T1000 (cell line): ENCODE measurements at regions not wholly inside any gene's neighbourhood (a gene's known extent, or its start where the extent isn't known, plus 50 kb on each side); places are given as distances from the start of the nearest gene placed in this dataset.
"Not testable (repeated sequence)": the region's sequence is repeated elsewhere in the genome, so short reads cannot be mapped to it uniquely, and the experiment has no call there.

ENCODE experiments used
- DNase-seq: peaks from one replicate; lab custom pipeline; 2025; ENCODE audit warnings: mixed read lengths; lab: John Stamatoyannopoulos, UW

- DNase-seq, result no peak
Observed at GRCh38 chr4:130008461-130008860, 912.5 kb downstream of the C4orf33 start.

DNA sequence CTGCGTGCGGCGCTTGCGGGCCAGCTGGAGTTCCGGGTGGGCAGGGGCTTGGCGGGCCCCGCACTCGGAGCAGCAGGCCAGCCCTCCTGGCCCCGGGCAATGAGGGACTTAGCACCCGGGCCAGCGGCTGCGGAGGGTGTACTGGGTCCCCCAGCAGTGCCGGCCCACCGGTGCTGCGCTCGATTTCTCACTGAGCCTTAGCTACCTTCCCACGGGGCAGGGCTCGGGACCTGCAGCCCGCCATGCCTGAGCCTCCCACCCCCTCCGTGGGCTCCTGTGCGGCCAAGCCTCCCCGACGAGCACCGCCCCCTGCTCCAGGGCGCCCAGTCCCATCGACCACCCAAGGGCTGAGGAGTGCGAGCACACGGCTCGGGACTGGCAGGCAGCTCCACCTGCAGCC is 916.9 kb downstream of the C4orf33 start:
- not testable (repeated sequence) for DNase-seq

DNA sequence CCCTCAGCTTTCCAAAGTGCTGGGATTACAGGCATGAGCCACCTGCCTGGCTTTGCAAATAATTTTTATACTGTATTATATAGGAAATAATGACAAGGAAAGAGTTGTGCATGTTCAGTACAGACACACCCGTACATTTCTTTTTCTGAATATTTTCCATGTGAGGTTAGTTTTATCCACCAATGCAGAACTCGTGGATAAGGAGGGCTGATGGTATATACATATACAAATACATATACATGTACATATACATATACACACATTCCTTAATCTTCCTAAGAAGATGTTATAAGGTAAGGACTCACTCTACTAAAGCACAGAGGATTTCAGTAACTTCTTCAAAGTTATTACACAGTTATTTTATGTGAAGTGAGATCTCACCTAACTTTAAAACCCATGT is 925.8 kb downstream of the C4orf33 start:
- DNase-seq, result no peak

DNA sequence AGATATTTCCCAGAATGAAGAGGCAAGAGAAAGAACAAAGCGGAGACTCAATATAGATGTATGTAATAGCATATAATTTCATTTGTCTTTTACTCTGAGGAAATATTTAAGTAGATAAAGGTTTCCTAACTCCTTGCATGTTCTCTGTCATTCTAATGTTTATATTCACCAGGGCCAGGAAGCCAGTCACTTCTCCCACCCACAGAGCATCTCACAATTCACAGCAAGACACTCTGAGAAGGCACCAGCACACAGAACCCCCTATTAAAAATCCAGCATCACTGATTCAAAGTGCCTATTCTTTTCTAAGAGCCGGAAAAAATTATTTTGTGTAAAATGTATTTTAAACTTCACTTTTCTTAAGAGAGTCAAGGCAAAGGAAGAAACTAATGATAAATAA is 927.1 kb downstream of the C4orf33 start:
- no peak for DNase-seq

- DNase-seq, result no peak
Observed at GRCh38 chr4:130025701-130026100, 929.7 kb downstream of the C4orf33 start.

DNA sequence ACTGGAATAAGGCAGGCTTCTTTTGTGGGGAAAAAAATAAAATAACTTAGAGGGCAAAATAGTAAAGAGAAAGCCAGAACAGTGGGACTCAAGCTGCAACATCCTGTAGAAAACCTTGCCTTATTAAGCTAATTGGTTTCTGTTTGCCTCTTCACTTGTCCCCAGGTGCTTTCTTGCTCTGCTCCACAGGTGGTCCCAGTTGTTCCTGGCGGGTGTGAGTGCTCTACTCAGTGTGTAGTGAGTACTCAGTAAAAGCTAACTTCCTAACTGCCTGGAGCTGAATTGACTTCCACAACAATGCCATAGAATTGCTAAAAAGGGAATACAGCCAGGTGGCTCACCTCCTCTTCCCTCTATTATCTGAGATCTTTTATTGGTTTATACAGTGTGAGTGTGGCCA is 930.2 kb downstream of the C4orf33 start:
- DNase-seq, result no peak

DNA sequence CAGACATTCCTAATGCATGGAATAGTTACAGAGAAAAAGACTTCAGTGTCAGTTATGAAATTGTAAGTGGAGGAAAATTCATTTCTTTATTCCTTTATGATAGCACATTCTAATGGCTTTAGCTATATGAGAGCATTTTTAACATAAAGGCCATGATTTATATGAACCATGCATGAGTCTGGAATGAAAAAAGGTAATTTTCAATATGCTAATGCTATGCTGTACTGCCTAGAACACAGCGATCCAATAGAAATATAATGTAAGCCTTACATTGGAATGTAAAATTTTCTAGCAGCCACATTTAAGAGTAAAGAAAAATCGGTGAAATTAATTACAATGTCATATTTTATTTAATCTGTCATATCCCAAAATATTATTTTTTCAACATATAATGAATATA is 932.0 kb downstream of the C4orf33 start:
- DNase-seq, result no peak

DNA sequence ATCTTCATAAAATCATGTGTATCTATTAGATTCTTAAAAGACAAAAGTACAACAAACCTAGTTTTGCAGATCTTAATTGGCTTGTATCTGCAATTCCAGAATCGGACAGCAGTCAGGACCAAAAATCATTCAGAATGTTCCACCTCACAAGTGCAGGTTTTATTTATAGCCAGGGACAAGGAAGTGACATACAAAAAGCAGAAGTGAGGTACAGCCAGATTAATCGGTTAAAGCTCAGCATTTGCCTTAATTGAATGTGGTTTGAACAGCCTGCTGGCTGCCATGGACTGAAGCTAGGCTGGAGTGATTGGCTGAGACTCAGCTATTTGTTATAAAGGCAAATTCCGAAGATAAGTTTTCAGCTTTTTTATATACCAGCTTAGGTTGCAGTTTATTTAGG is 932.6 kb downstream of the C4orf33 start:
- DNase-seq, result no peak

DNA sequence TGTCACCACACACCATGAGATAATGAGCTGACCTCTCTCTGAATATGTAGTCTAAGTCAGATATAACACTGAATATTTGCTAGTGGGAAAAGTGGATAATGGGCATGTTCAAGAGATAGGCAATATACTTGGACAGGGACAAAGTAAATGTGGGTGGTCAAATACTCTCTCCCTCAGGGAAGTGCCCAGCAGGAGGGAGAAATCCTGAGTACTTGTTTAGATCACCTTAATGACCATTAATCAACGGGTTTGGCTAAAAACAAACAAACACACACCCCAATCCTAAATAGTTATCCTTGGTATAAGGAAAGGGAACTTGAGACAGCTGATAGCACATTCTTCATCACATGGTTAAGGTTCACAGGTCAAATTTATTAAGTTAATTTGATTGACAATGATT is 933.5 kb downstream of the C4orf33 start:
- DNase-seq, result no peak

DNA sequence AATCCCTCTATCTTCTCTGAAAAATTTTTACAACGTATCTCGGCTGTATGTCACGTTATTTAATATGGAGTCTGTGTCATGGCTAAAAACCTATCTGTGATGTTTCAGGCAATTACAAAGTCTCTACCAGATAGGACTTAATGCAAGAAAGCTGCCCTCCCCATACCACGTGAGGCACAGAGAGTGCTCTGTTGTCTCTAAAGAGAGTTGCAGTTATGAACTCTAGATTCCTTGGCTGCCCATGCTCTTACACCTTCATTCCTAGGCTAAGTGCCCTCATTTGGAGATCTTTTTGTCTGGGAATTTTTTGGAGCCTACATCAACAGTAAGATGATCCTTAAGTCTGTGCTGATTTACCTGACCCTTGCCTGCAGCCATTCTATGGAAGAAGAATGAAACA is 935.9 kb downstream of the C4orf33 start:
- DNase-seq, result no peak

- not testable (repeated sequence) for DNase-seq
Observed at GRCh38 chr4:130033657-130034056, 937.7 kb downstream of the C4orf33 start.

- DNase-seq, result no peak
Observed at GRCh38 chr4:130034876-130035275, 938.9 kb downstream of the C4orf33 start.

GRCh38 chr4:130035391-130035790 is 939.4 kb downstream of the C4orf33 start:
- DNase-seq, result no peak

- not testable (repeated sequence) for DNase-seq
Observed at GRCh38 chr4:130037866-130038265, 941.9 kb downstream of the C4orf33 start.

DNA sequence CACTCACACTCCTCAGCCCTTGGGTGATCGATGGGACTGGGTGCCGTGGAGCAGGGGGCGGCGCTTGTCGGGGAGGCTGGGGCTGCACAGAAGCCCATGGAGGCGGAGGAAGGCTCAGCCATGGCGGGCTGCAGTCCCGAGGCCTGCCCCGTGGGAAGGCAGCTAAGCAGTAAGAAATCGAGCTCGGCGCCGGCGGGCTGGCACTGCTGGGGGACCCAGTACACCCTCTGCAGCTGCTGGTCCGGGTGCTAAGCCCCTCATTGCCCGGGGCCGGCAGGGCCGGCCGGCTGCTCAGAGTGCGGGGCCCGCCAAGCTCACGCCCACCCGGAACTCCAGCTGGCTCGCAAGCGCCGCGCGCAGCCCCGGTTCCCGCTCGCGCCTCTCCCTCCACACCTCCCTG is 942.6 kb downstream of the C4orf33 start:
- not testable (repeated sequence) for DNase-seq

DNA sequence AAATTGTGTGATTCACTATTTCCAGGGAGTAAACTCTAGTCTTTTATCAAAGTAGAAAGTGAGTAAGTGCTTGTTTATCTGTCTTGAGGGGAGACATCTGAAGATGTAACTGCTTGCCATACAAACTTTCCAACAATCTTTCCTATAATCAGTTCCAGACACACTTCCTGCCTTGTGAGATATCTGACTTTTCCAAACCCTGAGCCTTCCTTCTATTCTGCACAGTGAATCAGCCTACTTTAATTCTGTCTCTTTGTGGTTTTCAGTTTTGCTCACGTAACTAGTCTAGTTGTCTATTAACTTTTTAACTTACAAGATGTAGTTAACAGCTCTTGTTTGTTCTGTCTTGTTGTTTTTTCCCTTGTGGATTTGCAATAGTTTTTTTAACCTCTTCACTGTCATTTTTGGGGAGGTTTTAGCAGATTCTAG is 947.8 kb downstream of the C4orf33 start:
- no peak for DNase-seq

DNA sequence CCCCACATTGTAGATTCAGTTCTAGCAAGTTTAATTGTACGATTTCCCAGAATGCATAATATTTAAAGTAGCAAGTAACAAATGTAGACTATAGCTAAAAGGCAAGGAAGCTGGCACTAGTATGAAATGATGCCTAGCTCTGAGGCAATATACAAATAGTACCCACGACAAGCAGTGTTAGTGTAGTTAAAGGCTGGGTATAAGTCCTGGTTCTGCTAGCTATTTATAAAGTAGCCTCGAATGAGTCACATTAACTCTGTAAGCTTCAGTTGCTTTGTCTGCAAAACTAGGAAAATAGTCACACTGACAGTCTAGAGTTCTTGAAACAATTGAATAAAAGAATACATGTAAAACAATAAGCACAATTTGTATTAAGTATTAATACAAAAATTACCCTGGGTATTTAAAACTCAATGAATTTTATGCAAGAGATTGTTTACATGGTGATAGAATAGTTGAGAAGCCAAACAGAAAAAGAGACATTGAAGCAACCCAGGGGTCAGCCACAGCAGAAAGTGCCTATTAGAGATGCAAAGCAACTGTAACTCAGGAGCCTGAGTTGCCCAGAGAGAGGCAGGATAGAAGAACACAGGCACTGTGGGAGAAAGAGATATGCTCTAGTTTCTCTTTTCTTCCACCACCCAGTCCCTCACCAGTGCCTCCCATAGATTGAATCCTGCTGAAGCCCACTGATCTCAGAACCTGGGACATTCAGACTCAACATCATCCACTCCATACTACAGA is 949.0 kb downstream of the C4orf33 start:
- DNase-seq, result no peak

- DNase-seq, result no peak
Observed at GRCh38 chr4:130053723-130054122, 957.8 kb downstream of the C4orf33 start.

- no peak for DNase-seq
Observed at GRCh38 chr4:130054908-130055307, 959.0 kb downstream of the C4orf33 start.

- DNase-seq, result no peak
Observed at GRCh38 chr4:130056286-130056685, 960.3 kb downstream of the C4orf33 start.

DNA sequence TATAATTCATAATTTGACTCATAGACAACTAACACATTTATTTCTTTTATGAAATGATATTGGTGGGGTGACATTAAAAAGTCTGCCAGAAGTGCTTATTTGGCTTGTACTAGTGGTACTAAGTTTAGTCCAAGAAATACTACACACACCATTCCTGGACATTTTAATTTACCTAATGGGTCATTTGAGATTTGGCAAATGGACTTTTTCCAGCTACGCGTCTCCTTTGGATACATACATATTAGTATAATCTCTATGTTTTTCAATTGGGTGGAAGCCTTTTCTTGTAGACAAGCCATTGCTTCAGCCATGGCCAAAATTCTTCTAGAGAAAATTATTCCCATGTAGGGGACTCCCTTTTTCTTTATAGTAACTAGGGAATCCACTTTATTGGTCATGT is 968.5 kb downstream of the C4orf33 start:
- DNase-seq, result no peak

- DNase-seq, result no peak
Observed at GRCh38 chr4:130067419-130067818, 971.5 kb downstream of the C4orf33 start.

GRCh38 chr4:130068072-130068471 is 972.1 kb downstream of the C4orf33 start:
- DNase-seq, result no peak

GRCh38 chr4:130071746-130072145 is 975.8 kb downstream of the C4orf33 start:
- DNase-seq, result no peak
